GM18868 (cell line): ENCODE measurements at regions not wholly inside any gene's neighbourhood (a gene's known extent, or its start where the extent isn't known, plus 50 kb on each side); places are given as distances from the start of the nearest gene placed in this dataset.
"Not testable (repeated sequence)": the region's sequence is repeated elsewhere in the genome, so short reads cannot be mapped to it uniquely, and the experiment has no call there.

Experiments
- ATAC-seq: cut with Tn5 transposase; IDR thresholded peaks from one replicate; pipeline ENCODE4 v1.9.1; 2021; ENCODE audit warnings: mild to moderate bottlenecking, moderate library complexity; ENCODE audit not compliant: unreplicated experiment

GRCh38 chr1:143845193-143845592, 126.6 kb downstream of the FAM72C start:
- ATAC-seq: not testable (repeated sequence)

- ATAC-seq: not testable (repeated sequence)
Measured at GRCh38 chr1:143842058-143842457, 129.7 kb downstream of the FAM72C start.

- ATAC-seq: not testable (repeated sequence)
Measured at GRCh38 chr1:143839182-143839581, 132.6 kb downstream of the FAM72C start.

GRCh38 chr1:143838598-143838929, 133.2 kb downstream of the FAM72C start:
- not testable (repeated sequence) for ATAC-seq

- ATAC-seq: not testable (repeated sequence)
Measured at GRCh38 chr1:143837924-143838597, 133.7 kb downstream of the FAM72C start.

GRCh38 chr1:143833376-143833775, 138.4 kb downstream of the FAM72C start:
- ATAC-seq: not testable (repeated sequence)

- ATAC-seq: not testable (repeated sequence)
Measured at GRCh38 chr1:143832379-143832716, 139.4 kb downstream of the FAM72C start.

GRCh38 chr1:143831479-143832378, 140.1 kb downstream of the FAM72C start:
- ATAC-seq: not testable (repeated sequence)

- not testable (repeated sequence) for ATAC-seq
Measured at GRCh38 chr1:143826162-143826561, 145.6 kb downstream of the FAM72C start.

GRCh38 chr1:143824266-143824665, 147.5 kb downstream of the FAM72C start:
- not testable (repeated sequence) for ATAC-seq

GRCh38 chr1:143820058-143820457, 151.7 kb downstream of the FAM72C start:
- ATAC-seq: not testable (repeated sequence)

GRCh38 chr1:143816369-143816768, 155.4 kb downstream of the FAM72C start:
- ATAC-seq: not testable (repeated sequence)

- ATAC-seq: not testable (repeated sequence)
Measured at GRCh38 chr1:143805374-143805773, 166.4 kb downstream of the FAM72C start.

GRCh38 chr1:143804707-143805356, 167.0 kb downstream of the FAM72C start:
- ATAC-seq: not testable (repeated sequence)

GRCh38 chr1:143803927-143804411, 167.8 kb downstream of the FAM72C start:
- ATAC-seq: peak; percentile 51

GRCh38 chr1:143803095-143803494, 168.7 kb downstream of the FAM72C start:
- ATAC-seq: peak; percentile 70

GRCh38 chr1:143799568-143800187, 172.1 kb downstream of the FAM72C start:
- peak; percentile 47 for ATAC-seq

- not testable (repeated sequence) for ATAC-seq
Measured at GRCh38 chr1:143796369-143796768, 175.4 kb downstream of the FAM72C start.

GRCh38 chr1:143792047-143792937, 179.5 kb downstream of the FAM72C start:
- not testable (repeated sequence) for ATAC-seq

GRCh38 chr1:143786381-143786780, 185.4 kb downstream of the FAM72C start:
- not testable (repeated sequence) for ATAC-seq
